SU-DHL-6 (cell line): ENCODE measurements at regions not wholly inside any gene's neighbourhood (a gene's known extent, or its start where the extent isn't known, plus 50 kb on each side); places are given as distances from the start of the nearest gene placed in this dataset.

Experiments used
- CTCF ChIP-seq: fragments of 200-600 bp; sonication (generic); IDR thresholded peaks from one replicate; pipeline ENCODE4 v1.5.1; 2017; ENCODE audit warnings: antibody characterized with exemption, mild to moderate bottlenecking, low read length, moderate library complexity; ENCODE audit not compliant: insufficient read depth, poor library complexity, severe bottlenecking
- EZH2phosphoT487 ChIP-seq: fragments of 200-600 bp; sonication (generic), shearing (Covaris generic); conservative IDR thresholded peaks from 2 replicates; pipeline ENCODE4 v1.6.1; 2018; ENCODE audit warnings: mild to moderate bottlenecking, antibody characterized with exemption, low read length, moderate library complexity, mixed read lengths

DNA sequence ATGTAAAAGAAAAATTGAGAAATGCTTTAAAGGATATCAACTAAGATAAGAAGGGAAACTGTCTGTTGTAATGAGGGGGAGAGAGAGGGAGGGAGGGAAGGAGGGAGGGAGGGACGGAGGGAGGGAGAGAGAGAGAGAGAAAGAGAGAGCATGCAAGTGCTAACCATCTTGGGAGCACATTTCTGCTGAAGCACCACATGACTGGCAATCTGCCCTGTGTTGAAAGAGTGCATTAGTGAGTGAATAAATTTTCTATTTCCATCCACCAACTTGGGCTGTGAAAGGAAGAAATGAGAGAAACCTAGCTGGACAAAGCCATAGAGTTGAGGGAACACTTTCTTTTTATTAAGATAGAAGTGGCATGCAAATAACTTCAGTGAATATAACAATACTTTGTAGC lies 110.7 kb downstream of the TMX3 start:
- TF ChIP-seq CTCF (no peak), EZH2phosphoT487 (no peak)
